ENCODE measurements at regions not wholly inside any gene's neighbourhood (a gene's known extent, or its start where the extent isn't known, plus 50 kb on each side); places are given as distances from the start of the nearest gene placed in this dataset.

DNA sequence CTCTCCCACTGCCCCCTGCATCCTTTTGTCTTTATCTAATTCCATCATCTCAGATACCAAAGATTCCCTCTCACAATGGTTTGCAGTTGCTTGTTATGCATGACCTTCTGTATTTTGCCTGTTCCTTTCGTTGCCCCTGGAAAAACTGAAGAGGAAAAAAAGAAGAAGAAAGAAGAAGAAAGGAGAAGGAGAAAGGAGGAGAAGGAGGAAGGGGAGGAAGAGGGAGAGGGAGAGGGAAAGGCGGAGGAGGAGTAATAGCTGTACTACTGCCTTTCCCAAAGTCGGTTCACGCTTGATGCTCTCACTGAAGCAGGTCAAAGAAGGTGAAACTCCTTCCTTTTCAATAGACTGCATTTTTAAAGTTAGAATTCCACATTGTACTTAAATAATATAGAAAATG, 513.8 kb downstream of the PTPRC start:
- H3K4me2 ChIP-seq = no peak overlapping the region

DNA sequence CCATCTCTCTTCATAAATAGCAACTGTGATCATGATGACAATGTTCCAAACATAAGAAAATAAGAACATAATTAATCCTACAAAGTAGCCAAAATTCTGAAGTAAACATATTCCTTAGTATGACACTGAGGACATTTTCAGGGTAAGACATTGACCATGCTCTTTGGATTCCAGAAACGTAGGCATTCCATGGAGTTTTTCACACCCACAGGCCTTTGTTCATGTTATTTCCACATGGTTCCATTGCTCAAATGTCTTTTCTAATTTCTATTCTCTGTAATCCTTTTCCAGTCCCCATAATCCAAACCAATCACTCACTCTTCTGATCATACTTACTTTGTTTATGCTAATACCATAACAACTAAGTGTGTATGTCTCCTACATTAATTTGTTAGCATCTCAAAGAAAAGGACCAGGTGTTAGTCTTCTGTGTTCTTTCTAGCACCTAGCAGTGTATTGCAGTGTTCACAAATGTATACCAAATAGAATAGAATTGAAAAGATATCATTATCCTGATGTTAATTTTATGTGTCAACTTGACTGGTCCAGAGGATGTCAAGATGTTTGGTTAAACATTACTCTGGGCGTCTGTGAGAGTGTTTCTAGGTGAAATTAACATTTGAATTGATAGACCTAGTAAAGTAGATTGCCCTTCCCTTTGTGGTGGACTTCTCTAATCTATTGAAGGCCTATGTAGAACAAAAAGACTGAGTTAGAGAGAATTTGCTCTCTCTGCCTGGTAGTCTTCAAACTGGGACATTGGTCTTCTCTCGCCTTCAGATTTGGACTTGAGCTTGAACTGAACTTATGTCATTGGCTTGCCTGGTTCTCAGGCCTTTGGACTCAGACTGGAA, 516.6 kb downstream of the PTPRC start:
- Histone ChIP-seq H2AFZ (replicated peaks) (no peak overlapping the region), H3K27ac (no peak overlapping the region), H3K27me3 (no peaks in the 10 kb centered on the region), H3K4me2 (no peak overlapping the region), H3K36me3 (no peaks in the 10 kb centered on the region), H3K9ac (no peak overlapping the region), H3F3A (ENCODE audit: low read depth) (no peaks in the 10 kb centered on the region), H3K4me3 (no peak overlapping the region), H3K79me2 (ENCODE audit: low read depth) (no peaks in the 10 kb centered on the region), H4K20me1 (ENCODE audit: low read depth) (no peaks in the 10 kb centered on the region), H3K4me1 (no peaks in the 10 kb centered on the region), H3K9me3 (ENCODE audit: low read depth) (no peaks in the 10 kb centered on the region)
- no peaks in the 10 kb centered on the region for H3K36me3 Mint-ChIP-seq
- no peaks in the 10 kb centered on the region for H3K9me3 Mint-ChIP-seq
- no peak overlapping the region for H3K27ac Mint-ChIP-seq
- DNase-seq (ENCODE audit: low spot score) = no peak
- peaks cover 27% of the 10 kb centered on the region for H3K4me1 Mint-ChIP-seq
- no peaks in the 10 kb centered on the region for H3K27me3 Mint-ChIP-seq (ENCODE audit: insufficient read depth, low read depth)
- no peak overlapping the region for H3K4me3 Mint-ChIP-seq
- TF ChIP-seq EZH2phosphoT487 (IDR thresholded peaks at IDR 0.05) (no peak), EZH2 (IDR thresholded peaks at IDR 0.05) (no peak)
- TF ChIP-seq, protein P1, sequence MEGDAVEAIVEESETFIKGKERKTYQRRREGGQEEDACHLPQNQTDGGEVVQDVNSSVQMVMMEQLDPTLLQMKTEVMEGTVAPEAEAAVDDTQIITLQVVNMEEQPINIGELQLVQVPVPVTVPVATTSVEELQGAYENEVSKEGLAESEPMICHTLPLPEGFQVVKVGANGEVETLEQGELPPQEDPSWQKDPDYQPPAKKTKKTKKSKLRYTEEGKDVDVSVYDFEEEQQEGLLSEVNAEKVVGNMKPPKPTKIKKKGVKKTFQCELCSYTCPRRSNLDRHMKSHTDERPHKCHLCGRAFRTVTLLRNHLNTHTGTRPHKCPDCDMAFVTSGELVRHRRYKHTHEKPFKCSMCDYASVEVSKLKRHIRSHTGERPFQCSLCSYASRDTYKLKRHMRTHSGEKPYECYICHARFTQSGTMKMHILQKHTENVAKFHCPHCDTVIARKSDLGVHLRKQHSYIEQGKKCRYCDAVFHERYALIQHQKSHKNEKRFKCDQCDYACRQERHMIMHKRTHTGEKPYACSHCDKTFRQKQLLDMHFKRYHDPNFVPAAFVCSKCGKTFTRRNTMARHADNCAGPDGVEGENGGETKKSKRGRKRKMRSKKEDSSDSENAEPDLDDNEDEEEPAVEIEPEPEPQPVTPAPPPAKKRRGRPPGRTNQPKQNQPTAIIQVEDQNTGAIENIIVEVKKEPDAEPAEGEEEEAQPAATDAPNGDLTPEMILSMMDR (IDR thresholded peaks at IDR 0.05) = no peak

More for the DNA sequence above, 513.8 kb downstream of the PTPRC start:
- Histone ChIP-seq H4K20me1 (ENCODE audit: low read depth) (no peaks in the 10 kb centered on the region), H3K4me1 (no peaks in the 10 kb centered on the region), H3K9me3 (ENCODE audit: low read depth) (no peaks in the 10 kb centered on the region), H3K9ac (no peak overlapping the region), H3F3A (ENCODE audit: low read depth) (no peaks in the 10 kb centered on the region), H3K36me3 (no peaks in the 10 kb centered on the region), H3K4me3 (no peak overlapping the region), H3K27ac (no peak overlapping the region), H3K79me2 (ENCODE audit: low read depth) (no peaks in the 10 kb centered on the region), H3K27me3 (no peaks in the 10 kb centered on the region), H2AFZ (replicated peaks) (no peak overlapping the region)
- H3K9me3 Mint-ChIP-seq = no peaks in the 10 kb centered on the region
- no peaks in the 10 kb centered on the region for H3K36me3 Mint-ChIP-seq
- peak overlapping the region; percentile 16 for H3K4me3 Mint-ChIP-seq
- peak overlapping the region; percentile 87 for H3K27ac Mint-ChIP-seq
- H3K4me1 Mint-ChIP-seq = peaks cover 33% of the 10 kb centered on the region
- DNase-seq (ENCODE audit: low spot score) = no peak
- no peaks in the 10 kb centered on the region for H3K27me3 Mint-ChIP-seq (ENCODE audit: insufficient read depth, low read depth)
- TF ChIP-seq, protein P1 (IDR thresholded peaks at IDR 0.05) = no peak
- TF ChIP-seq EZH2phosphoT487 (IDR thresholded peaks at IDR 0.05) = no peak
- no peak for TF ChIP-seq EZH2 (IDR thresholded peaks at IDR 0.05)

DNA sequence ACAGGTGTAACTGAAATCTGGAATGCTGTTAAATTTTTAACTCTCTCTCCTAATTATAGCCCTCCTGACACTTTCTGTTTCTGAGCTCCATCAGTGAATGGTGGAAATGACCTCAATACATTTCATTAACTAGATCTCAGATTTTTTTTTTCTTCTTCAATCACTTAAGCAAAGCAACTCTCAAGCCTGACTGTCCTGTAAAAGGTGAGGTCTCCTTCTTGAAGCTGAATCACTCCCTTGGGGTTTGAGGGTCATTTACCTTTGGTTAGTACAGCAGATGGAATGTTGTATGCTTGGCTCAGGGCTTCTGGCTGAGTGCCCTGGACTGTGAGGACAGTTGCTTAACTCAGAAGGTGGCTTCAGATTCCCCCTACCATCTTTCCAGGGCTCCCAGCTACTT, 518.7 kb downstream of the PTPRC start:
- no peaks in the 10 kb centered on the region for H3K9me3 Mint-ChIP-seq
- no peak overlapping the region for H3K4me3 Mint-ChIP-seq
- Histone ChIP-seq H3K4me2 (no peak overlapping the region), H3F3A (ENCODE audit: low read depth) (no peaks in the 10 kb centered on the region), H3K27ac (no peak overlapping the region), H3K9me3 (ENCODE audit: low read depth) (no peaks in the 10 kb centered on the region), H3K27me3 (no peaks in the 10 kb centered on the region), H4K20me1 (ENCODE audit: low read depth) (no peaks in the 10 kb centered on the region), H3K79me2 (ENCODE audit: low read depth) (no peaks in the 10 kb centered on the region), H2AFZ (replicated peaks) (no peak overlapping the region), H3K36me3 (no peaks in the 10 kb centered on the region), H3K9ac (no peak overlapping the region), H3K4me3 (no peak overlapping the region), H3K4me1 (no peaks in the 10 kb centered on the region)
- H3K27me3 Mint-ChIP-seq (ENCODE audit: insufficient read depth, low read depth) = no peaks in the 10 kb centered on the region
- TF ChIP-seq EZH2 (IDR thresholded peaks at IDR 0.05) (no peak), EZH2phosphoT487 (IDR thresholded peaks at IDR 0.05) (no peak)
- TF ChIP-seq, protein P1 (IDR thresholded peaks at IDR 0.05) = no peak
- H3K36me3 Mint-ChIP-seq = no peaks in the 10 kb centered on the region
- H3K27ac Mint-ChIP-seq = no peak overlapping the region
- no peak for DNase-seq (ENCODE audit: low spot score)
- peaks cover 11% of the 10 kb centered on the region for H3K4me1 Mint-ChIP-seq

Measured in neural progenitor cell (in vitro differentiated cells).